ENCODE measurements at regions not wholly inside any gene's neighbourhood (a gene's known extent, or its start where the extent isn't known, plus 50 kb on each side); places are given as distances from the start of the nearest gene placed in this dataset.

GRCh38 chr2:53259395-53260009 lies 508.1 kb upstream of the CHAC2 start:
- Mint-ChIP-seq H3K9me3 (ENCODE audit: low read depth) (peaks cover 13% of the 10 kb centered on the region), H3K27ac (no peak overlapping the region), H3K4me1 (ENCODE audit: low read depth) (no peaks in the 10 kb centered on the region), H3K27me3 (no peaks in the 10 kb centered on the region), H3K36me3 (ENCODE audit: insufficient read depth) (no peaks in the 10 kb centered on the region), H3K4me3 (ENCODE audit: low read depth) (no peak overlapping the region)
- TF ChIP-seq CTCF (IDR thresholded peaks at IDR 0.05; ENCODE audit: unreplicated experiment), result no peak
- DNase-seq (ENCODE audit: low spot score, unreplicated experiment), result no peak

GRCh38 chr2:53257287-53257686 lies 510.3 kb upstream of the CHAC2 start:
- no peak overlapping the region for H3K27ac Mint-ChIP-seq
- H3K36me3 Mint-ChIP-seq (ENCODE audit: insufficient read depth), result no peaks in the 10 kb centered on the region
- H3K9me3 Mint-ChIP-seq (ENCODE audit: low read depth), result peaks cover 11% of the 10 kb centered on the region
- no peak overlapping the region for H3K4me3 Mint-ChIP-seq (ENCODE audit: low read depth)
- peaks cover under 1% of the 10 kb centered on the region for H3K4me1 Mint-ChIP-seq (ENCODE audit: low read depth)
- H3K27me3 Mint-ChIP-seq, result no peaks in the 10 kb centered on the region
- no peak for TF ChIP-seq CTCF (IDR thresholded peaks at IDR 0.05; ENCODE audit: unreplicated experiment)
- no peak for DNase-seq (ENCODE audit: low spot score, unreplicated experiment)

GRCh38 chr2:53253244-53253643 lies 514.4 kb upstream of the CHAC2 start:
- no peak overlapping the region for H3K4me3 Mint-ChIP-seq (ENCODE audit: low read depth)
- H3K36me3 Mint-ChIP-seq (ENCODE audit: insufficient read depth), result no peaks in the 10 kb centered on the region
- no peaks in the 10 kb centered on the region for H3K9me3 Mint-ChIP-seq (ENCODE audit: low read depth)

GRCh38 chr2:53252115-53252514 lies 515.5 kb upstream of the CHAC2 start:
- TF ChIP-seq CTCF (IDR thresholded peaks at IDR 0.05; ENCODE audit: unreplicated experiment), result no peak
- Mint-ChIP-seq H3K4me1 (ENCODE audit: low read depth) (peaks cover 4% of the 10 kb centered on the region), H3K36me3 (ENCODE audit: insufficient read depth) (no peaks in the 10 kb centered on the region), H3K27ac (no peak overlapping the region), H3K4me3 (ENCODE audit: low read depth) (no peak overlapping the region), H3K27me3 (no peaks in the 10 kb centered on the region), H3K9me3 (ENCODE audit: low read depth) (no peaks in the 10 kb centered on the region)
- no peak for DNase-seq (ENCODE audit: low spot score, unreplicated experiment)

More at GRCh38 chr2:53253244-53253643, 514.4 kb upstream of the CHAC2 start:
- no peaks in the 10 kb centered on the region for H3K27me3 Mint-ChIP-seq
- TF ChIP-seq CTCF (IDR thresholded peaks at IDR 0.05; ENCODE audit: unreplicated experiment), result no peak
- peaks cover 4% of the 10 kb centered on the region for H3K4me1 Mint-ChIP-seq (ENCODE audit: low read depth)
- H3K27ac Mint-ChIP-seq, result no peak overlapping the region
- no peak for DNase-seq (ENCODE audit: low spot score, unreplicated experiment)

GRCh38 chr2:53247956-53248735 lies 519.5 kb upstream of the CHAC2 start:
- no peak overlapping the region for H3K4me3 Mint-ChIP-seq (ENCODE audit: low read depth)
- H3K9me3 Mint-ChIP-seq (ENCODE audit: low read depth), result no peaks in the 10 kb centered on the region
- H3K27me3 Mint-ChIP-seq, result no peaks in the 10 kb centered on the region
- no peak overlapping the region for H3K27ac Mint-ChIP-seq
- DNase-seq (ENCODE audit: low spot score, unreplicated experiment), result no peak
- no peak for TF ChIP-seq CTCF (IDR thresholded peaks at IDR 0.05; ENCODE audit: unreplicated experiment)
- H3K36me3 Mint-ChIP-seq (ENCODE audit: insufficient read depth), result no peaks in the 10 kb centered on the region
- peaks cover 4% of the 10 kb centered on the region for H3K4me1 Mint-ChIP-seq (ENCODE audit: low read depth)

Measured in progenitor cell of endocrine pancreas (in vitro differentiated cells).